ENCODE measurements at regions not wholly inside any gene's neighbourhood (a gene's known extent, or its start where the extent isn't known, plus 50 kb on each side); places are given as distances from the start of the nearest gene placed in this dataset.

DNA sequence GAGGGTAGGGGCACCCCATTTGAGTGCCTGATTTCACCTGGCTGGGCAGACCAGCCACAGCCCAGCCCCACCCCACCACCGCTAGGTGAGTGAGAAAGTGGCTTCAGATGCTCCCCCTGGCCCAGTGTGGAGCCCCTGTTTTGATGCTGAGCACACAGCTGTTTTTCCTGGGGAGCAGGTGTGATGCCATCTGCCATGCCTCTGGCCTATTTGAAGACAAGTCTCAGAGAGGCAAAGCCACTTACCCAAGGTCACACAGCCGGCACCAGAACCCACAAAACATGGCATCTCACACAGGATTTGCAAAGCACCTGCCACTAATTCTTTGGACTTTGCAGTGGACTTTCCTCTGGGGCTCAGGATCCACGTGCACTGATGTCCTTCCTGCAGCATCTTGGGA, 131.3 kb downstream of the INHBB start:
- DNase-seq (ENCODE audit: low spot score), result no peak

- no peak for DNase-seq (ENCODE audit: low spot score)
These were observed 132.0 kb downstream of the INHBB start for GRCh38 chr2:120477831-120478481.

DNA sequence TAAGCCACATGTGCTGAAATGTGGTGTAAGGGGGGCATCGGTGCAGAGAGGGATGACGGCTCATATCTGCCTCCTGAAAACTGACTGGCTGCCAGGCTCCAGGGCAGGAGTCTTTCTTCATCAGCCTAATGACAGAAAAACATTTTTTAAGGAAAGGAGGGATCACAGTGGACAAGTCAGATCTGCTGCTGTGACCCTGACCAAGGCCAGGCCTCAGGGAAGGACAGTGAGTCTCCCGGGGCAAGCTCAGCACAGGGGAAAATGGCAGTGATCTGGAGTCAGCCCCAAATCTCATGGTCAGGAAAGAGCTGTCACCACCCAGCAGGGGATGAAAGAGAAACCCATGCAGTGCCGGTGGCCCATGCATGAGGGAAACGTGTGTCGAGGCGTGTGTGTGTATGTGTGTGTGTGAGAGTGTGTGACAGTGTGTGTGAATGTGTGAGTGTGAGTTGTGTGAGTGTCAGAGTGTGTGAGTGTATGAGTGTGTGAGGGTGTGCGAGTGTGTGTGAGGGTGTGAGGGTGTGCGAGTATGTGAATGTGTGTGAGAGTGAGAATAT, 134.5 kb downstream of the INHBB start:
- DNase-seq (ENCODE audit: low spot score), result no peak

- no peak for DNase-seq (ENCODE audit: low spot score)
These were observed 135.0 kb downstream of the INHBB start for GRCh38 chr2:120480903-120481445.

- DNase-seq (ENCODE audit: low spot score), result no peak
These were observed 135.7 kb downstream of the INHBB start for GRCh38 chr2:120481446-120482194.

GRCh38 chr2:120482334-120482733, 136.4 kb downstream of the INHBB start:
- DNase-seq (ENCODE audit: low spot score), result no peak

- no peak for DNase-seq (ENCODE audit: low spot score)
These were observed 137.4 kb downstream of the INHBB start for GRCh38 chr2:120483355-120483754.

DNA sequence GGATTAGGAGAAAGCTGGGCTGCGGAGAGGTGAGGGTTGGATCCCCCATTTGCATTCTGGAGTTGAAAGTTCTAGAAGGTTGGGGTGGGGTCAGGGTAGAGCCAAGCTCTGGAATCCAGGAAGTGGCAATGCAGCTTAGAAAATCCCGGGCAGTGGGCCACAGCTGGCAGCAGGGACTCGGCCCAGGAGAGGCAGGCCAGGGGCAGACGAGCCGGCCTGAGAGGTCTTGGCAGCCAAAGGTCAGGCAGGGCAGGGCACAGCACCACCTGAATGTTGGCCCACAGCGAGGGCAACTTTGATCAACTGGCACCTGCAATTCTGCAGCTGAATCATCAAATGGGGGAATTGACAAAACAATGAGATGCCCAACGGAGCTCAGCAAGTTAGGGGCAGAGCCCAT, 139.2 kb downstream of the INHBB start:
- no peak for DNase-seq (ENCODE audit: low spot score)

GRCh38 chr2:120486441-120486840, 140.5 kb downstream of the INHBB start:
- no peak for DNase-seq (ENCODE audit: low spot score)

GRCh38 chr2:120486946-120487345, 141.0 kb downstream of the INHBB start:
- peak; percentile 70 for DNase-seq (ENCODE audit: low spot score)

DNA sequence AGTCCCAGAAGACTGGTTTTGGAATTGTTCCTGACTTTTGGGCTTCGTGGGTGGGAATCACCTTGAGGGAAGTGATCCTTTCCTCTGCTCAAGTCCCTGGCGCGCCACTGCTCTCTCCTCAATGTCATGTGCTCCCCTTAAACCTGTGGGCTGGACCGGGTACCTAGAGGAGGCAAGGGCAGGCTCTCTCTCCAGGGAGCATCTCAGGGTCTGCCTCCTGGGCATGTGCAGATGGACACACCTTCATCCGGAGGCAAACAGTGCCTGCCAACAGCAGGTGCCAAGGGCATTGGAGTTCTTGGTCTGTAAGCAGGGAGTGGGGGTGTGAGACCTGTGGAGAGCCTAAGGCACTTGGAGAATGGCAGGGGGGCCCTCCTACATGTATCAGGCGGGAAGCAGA, 142.6 kb downstream of the INHBB start:
- no peak for DNase-seq (ENCODE audit: low spot score)

GRCh38 chr2:120489023-120489422, 143.1 kb downstream of the INHBB start:
- DNase-seq (ENCODE audit: low spot score), result no peak

DNA sequence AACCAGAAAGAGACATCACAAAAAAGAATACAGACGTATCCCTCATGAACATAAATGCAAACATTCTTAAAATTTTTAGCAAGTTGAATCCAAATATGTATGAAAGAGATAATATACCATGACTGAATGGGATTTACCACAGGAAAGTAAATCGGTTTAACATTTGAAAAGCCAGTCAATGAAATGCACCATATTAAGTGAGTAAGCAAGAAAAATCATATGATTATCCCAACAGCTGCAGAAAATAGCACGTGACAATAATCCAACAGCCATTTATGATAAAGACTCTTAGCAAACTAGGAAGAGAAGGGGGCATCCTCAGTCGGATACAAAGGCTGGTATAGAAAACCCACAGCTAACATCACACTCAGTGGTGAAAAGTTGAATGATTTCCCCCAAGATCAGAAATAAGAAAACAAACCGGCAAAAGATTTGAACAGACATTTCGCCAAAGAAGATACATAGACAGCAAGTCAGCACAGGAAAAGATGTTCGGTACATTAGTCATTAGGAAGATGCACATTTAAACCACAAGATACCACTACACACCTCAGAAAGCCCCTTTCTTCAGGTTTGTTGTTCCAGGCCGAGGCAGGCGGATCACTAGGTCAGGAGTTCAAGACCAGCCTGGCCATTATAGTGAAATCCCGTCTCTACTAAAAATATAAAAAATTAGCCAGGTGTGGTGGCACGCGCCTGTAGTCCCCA, 144.3 kb downstream of the INHBB start:
- DNase-seq (ENCODE audit: low spot score), result no peak

DNA sequence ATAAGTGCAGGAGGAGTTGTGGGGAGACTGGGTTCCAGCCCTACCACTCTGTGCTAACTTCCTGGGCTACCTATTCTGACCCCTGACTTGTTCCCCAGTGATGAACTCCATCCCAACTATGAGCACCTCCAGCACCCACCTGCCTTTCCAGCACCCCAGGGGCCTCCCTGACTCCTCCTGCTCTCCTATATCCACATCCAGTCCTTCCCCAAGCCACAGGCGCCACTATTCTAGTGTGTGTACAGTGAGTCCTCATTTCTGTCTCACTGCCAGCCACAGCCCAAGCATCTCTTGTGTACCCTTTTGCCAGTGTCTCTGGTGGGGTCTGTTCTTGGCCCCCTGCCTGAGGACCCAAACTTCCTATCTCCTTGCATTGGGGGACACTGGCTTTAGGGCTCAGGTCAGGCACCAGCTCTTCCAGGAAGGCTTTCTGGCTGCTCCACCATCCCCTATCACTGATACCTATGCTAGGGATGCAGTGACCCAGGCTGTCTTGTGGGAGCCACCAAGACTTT, 145.2 kb downstream of the INHBB start:
- DNase-seq (ENCODE audit: low spot score), result no peak

- DNase-seq (ENCODE audit: low spot score), result no peak
These were observed 147.3 kb downstream of the INHBB start for GRCh38 chr2:120493231-120493630.

GRCh38 chr2:120494446-120494845, 148.5 kb downstream of the INHBB start:
- DNase-seq (ENCODE audit: low spot score), result no peak

- no peak for DNase-seq (ENCODE audit: low spot score)
These were observed 149.7 kb downstream of the INHBB start for GRCh38 chr2:120495586-120495985.

DNA sequence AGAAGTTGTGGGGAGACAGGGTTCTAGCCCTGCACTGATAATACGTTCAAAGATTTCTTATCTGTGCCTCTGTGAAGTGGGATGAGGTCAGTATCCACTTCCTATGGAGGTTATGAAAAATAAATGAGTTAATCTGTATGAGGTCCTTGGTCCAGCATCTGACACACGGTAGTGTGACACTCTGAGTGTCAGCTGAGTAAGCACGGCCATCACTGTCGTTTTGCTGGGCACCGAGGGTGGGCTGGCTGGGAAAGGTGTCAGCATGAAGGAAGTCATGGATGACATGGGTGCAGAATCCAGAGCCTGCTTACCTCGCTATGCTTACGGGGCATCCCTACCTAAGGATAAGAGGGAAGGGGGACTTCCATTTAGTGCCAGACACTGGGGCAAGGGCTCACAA, 150.3 kb downstream of the INHBB start:
- no peak for DNase-seq (ENCODE audit: low spot score)

GRCh38 chr2:120496759-120497158, 150.8 kb downstream of the INHBB start:
- DNase-seq (ENCODE audit: low spot score), result no peak

- DNase-seq (ENCODE audit: low spot score), result no peak
These were observed 151.5 kb downstream of the INHBB start for GRCh38 chr2:120497261-120497977.

GRCh38 chr2:120498121-120498520, 152.2 kb downstream of the INHBB start:
- DNase-seq (ENCODE audit: low spot score), result no peak
